Keratinocyte (primary cell): ENCODE measurements at regions not wholly inside any gene's neighbourhood (a gene's known extent, or its start where the extent isn't known, plus 50 kb on each side); places are given as distances from the start of the nearest gene placed in this dataset.

ENCODE experiments used
- DNase-seq: peaks from one replicate; pipeline ENCODE4 v3.0.0-alpha.2; 2011; ENCODE audit warnings: low read depth, missing footprints, low spot score
- FAIRE-seq: peaks from 2 replicates; lab custom pipeline; 2011; peaks lifted over from hg19 to GRCh38; lab: Jason Lieb, UNC
- H2AFZ ChIP-seq: 2 replicates; pipeline ENCODE4 v1.6.0; 2012; ENCODE audit warnings: low read length, control low read depth, inconsistent platforms; ENCODE audit not compliant: control insufficient read depth
- H3K27ac ChIP-seq: 2 replicates; pipeline ENCODE4 v1.5.1; 2011; ENCODE audit warnings: low read length; ENCODE audit not compliant: control insufficient read depth, insufficient read depth
- H3K27me3 ChIP-seq: 3 replicates; pipeline ENCODE4 v1.6.0; 2011; ENCODE audit warnings: low read length; ENCODE audit not compliant: control insufficient read depth, insufficient read depth; ENCODE audit errors: extremely low read depth
- H3K36me3 ChIP-seq, 2 experiments: 2 replicates in 1 of 2; 3 replicates in 1 of 2; pipeline ENCODE4 v1.5.1; 2011; ENCODE audit warnings: low read length in 2 of 2, mild to moderate bottlenecking in 1 of 2; ENCODE audit not compliant: control insufficient read depth in 2 of 2, insufficient read depth in 2 of 2; ENCODE audit errors: extremely low read depth in 1 of 2
- H3K4me1 ChIP-seq: 3 replicates; pipeline ENCODE4 v1.5.1; 2011; ENCODE audit warnings: low read length; ENCODE audit not compliant: control insufficient read depth, insufficient read depth; ENCODE audit errors: extremely low read depth
- H3K4me2 ChIP-seq: 3 replicates; pipeline ENCODE4 v1.6.0; 2011; ENCODE audit warnings: low read depth, low read length; ENCODE audit not compliant: control insufficient read depth, insufficient read depth; ENCODE audit errors: extremely low read depth
- H3K4me3 ChIP-seq, 3 experiments: fragments of 200-600 bp in 1 of 3; sonication (generic) in 1 of 3; 2 replicates in 2 of 3; 3 replicates in 1 of 3; pipeline ENCODE4 v1.5.1; 2011 to 2016; ENCODE audit warnings: low read length in 3 of 3, mild to moderate bottlenecking in 3 of 3, control low read depth in 2 of 3, inconsistent platforms in 1 of 3, low read depth in 1 of 3, mixed read lengths in 1 of 3, mixed run types in 1 of 3, moderate library complexity in 1 of 3; ENCODE audit not compliant: control insufficient read depth in 2 of 3, insufficient read depth in 2 of 3; ENCODE audit errors: extremely low read depth in 1 of 3
- H3K79me2 ChIP-seq: 2 replicates; pipeline ENCODE4 v1.6.0; 2012; ENCODE audit warnings: low read length; ENCODE audit not compliant: control insufficient read depth, insufficient read depth
- H3K9ac ChIP-seq: 3 replicates; pipeline ENCODE4 v1.6.0; 2011; ENCODE audit warnings: low read length; ENCODE audit not compliant: control insufficient read depth, insufficient read depth; ENCODE audit errors: extremely low read depth
- H3K9me1 ChIP-seq: 3 replicates; pipeline ENCODE4 v1.6.0; 2011; ENCODE audit warnings: low read length; ENCODE audit not compliant: control insufficient read depth, insufficient read depth; ENCODE audit errors: extremely low read depth
- H3K9me3 ChIP-seq: 2 replicates; pipeline ENCODE4 v1.5.1; 2012; ENCODE audit warnings: low read depth, low read length; ENCODE audit not compliant: control insufficient read depth
- H4K20me1 ChIP-seq: 3 replicates; pipeline ENCODE4 v1.6.0; 2011; ENCODE audit warnings: low read length; ENCODE audit not compliant: control insufficient read depth, insufficient read depth; ENCODE audit errors: extremely low read depth
- EZH2 ChIP-seq: IDR thresholded peaks from one replicate; pipeline ENCODE4 v1.6.1; 2012; ENCODE audit warnings: inconsistent platforms, mild to moderate bottlenecking, low read length, moderate library complexity
- dilution Hi-C: fragments of 300-500 bp; cut with MboI; formaldehyde crosslinking; loops from one replicate; pipeline ENCODE4 v1.7.0; 2020; ENCODE audit warnings: low sequenced_read_pairs; ENCODE audit not compliant: extremely low pct_ligation_motif_present
- TF ChIP-seq, protein P1 (sequence below), 3 experiments: IDR thresholded peaks in 1 of 3; conservative IDR thresholded peaks in 1 of 3; optimal IDR thresholded peaks in 1 of 3; 2 replicates in 2 of 3; 3 replicates in 1 of 3; pipeline versions ENCODE3 to v1.5.1; 2011; ENCODE audit warnings: low read length in 3 of 3, mild to moderate bottlenecking in 3 of 3, moderate library complexity in 2 of 3, control low read depth in 1 of 3, inconsistent platforms in 1 of 3; ENCODE audit not compliant: insufficient read depth in 2 of 3; ENCODE audit errors: extremely low read depth in 1 of 3

DNA sequence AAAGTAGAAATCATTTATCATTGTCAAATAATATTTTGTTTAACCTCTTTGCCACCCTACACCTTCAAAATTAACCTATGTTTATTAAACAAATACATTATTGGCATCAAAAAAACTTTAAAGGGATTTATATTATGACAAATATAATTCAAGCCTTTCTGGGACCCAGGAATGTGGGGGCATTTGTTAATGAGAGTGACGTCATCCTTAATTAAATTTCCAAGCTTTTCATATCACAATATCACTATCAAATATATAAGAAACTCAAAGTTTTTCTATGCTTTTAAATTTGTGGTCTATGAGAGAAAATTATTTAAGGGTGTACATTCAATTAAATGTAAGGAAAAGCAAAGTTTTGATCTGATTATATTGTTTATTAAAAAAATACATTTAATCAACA lies 307.4 kb upstream of the POU3F3 start:
- H2AFZ ChIP-seq = no peak overlapping the region
- no peak for FAIRE-seq
- dilution Hi-C loops = loop anchor here (25.0 kb wide), 1 partner anchor 109 kb away; no protein-coding TSS in a partner anchor

DNA sequence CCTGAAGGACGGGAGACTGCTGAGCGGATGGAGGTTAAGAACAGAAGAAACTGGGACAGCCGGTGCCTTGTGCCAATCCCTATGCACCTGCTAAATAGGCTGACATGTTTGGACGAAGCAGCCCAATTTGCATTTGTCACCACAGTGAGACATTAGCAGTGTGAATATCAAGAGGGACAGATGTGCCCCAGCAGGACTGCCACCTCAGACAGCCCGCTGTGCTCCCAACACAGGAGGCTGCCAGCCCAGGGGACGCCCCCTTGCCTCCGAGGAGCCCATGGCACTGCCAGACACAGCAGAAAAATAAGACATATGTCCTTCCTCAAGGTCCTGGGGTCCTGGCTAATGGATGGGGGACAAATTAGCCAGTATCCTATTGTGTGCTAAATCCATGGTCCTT lies 306.7 kb upstream of the POU3F3 start:
- Histone ChIP-seq H3K9me1 (no peaks in the 10 kb centered on the region), H3K4me1 (no peaks in the 10 kb centered on the region), H3K27me3 (no peaks in the 10 kb centered on the region), H4K20me1 (no peaks in the 10 kb centered on the region), H3K36me3 (no peaks in the 10 kb centered on the region), H3K79me2 (no peaks in the 10 kb centered on the region), H3K27ac (no peak overlapping the region), H3K4me2 (no peak overlapping the region), H3K9ac (no peak overlapping the region), H3K9me3 (no peaks in the 10 kb centered on the region), H2AFZ (no peak overlapping the region), H3K4me3 (no peak overlapping the region)
- no peak for DNase-seq
- FAIRE-seq = no peak
- TF ChIP-seq EZH2 = no peak
- TF ChIP-seq, protein P1, sequence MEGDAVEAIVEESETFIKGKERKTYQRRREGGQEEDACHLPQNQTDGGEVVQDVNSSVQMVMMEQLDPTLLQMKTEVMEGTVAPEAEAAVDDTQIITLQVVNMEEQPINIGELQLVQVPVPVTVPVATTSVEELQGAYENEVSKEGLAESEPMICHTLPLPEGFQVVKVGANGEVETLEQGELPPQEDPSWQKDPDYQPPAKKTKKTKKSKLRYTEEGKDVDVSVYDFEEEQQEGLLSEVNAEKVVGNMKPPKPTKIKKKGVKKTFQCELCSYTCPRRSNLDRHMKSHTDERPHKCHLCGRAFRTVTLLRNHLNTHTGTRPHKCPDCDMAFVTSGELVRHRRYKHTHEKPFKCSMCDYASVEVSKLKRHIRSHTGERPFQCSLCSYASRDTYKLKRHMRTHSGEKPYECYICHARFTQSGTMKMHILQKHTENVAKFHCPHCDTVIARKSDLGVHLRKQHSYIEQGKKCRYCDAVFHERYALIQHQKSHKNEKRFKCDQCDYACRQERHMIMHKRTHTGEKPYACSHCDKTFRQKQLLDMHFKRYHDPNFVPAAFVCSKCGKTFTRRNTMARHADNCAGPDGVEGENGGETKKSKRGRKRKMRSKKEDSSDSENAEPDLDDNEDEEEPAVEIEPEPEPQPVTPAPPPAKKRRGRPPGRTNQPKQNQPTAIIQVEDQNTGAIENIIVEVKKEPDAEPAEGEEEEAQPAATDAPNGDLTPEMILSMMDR (optimal IDR thresholded peaks at IDR 0.05 in 1 of 3, IDR thresholded peaks at IDR 0.05 in 1 of 3, conservative IDR thresholded peaks at IDR 0.05 in 1 of 3; ENCODE audit: extremely low read depth in 1 of 3, insufficient read depth in 2 of 3, low read length in 3 of 3) = no peak
- dilution Hi-C loops = loop anchor here (25.0 kb wide), 1 partner anchor 110 kb away; no protein-coding TSS in a partner anchor

More for the DNA sequence above, 307.4 kb upstream of the POU3F3 start:
- Histone ChIP-seq H3K36me3 (no peaks in the 10 kb centered on the region), H3K4me2 (no peak overlapping the region), H4K20me1 (no peaks in the 10 kb centered on the region), H3K27ac (no peak overlapping the region), H3K4me1 (no peaks in the 10 kb centered on the region), H3K9me1 (no peaks in the 10 kb centered on the region), H3K9me3 (no peaks in the 10 kb centered on the region), H3K4me3 (no peak overlapping the region), H3K79me2 (no peaks in the 10 kb centered on the region), H3K27me3 (no peaks in the 10 kb centered on the region), H3K9ac (no peak overlapping the region)
- TF ChIP-seq, protein P1 (optimal IDR thresholded peaks at IDR 0.05 in 1 of 3, IDR thresholded peaks at IDR 0.05 in 1 of 3, conservative IDR thresholded peaks at IDR 0.05 in 1 of 3; ENCODE audit: extremely low read depth in 1 of 3, insufficient read depth in 2 of 3, low read length in 3 of 3) = no peak
- TF ChIP-seq EZH2 = no peak
- DNase-seq = no peak
